GM19324 (cell line): ENCODE measurements at regions not wholly inside any gene's neighbourhood (a gene's known extent, or its start where the extent isn't known, plus 50 kb on each side); places are given as distances from the start of the nearest gene placed in this dataset.
"Not testable (repeated sequence)": the region's sequence is repeated elsewhere in the genome, so short reads cannot be mapped to it uniquely, and the experiment has no call there.

ENCODE experiments used
- ATAC-seq: cut with Tn5 transposase; IDR thresholded peaks from one replicate; pipeline ENCODE4 v1.9.1; 2021; ENCODE audit warnings: mild to moderate bottlenecking, moderate library complexity; ENCODE audit not compliant: unreplicated experiment, low FRiP score

- ATAC-seq, result no peak
These were observed 716.4 kb upstream of the HS3ST1 start for GRCh38 chr4:12145106-12145505.

- ATAC-seq, result no peak
These were observed 715.4 kb upstream of the HS3ST1 start for GRCh38 chr4:12144051-12144450.

- ATAC-seq, result no peak
These were observed 712.2 kb upstream of the HS3ST1 start for GRCh38 chr4:12140864-12141263.

GRCh38 chr4:12139296-12139695, 710.6 kb upstream of the HS3ST1 start:
- ATAC-seq, result no peak

GRCh38 chr4:12138488-12138887, 709.8 kb upstream of the HS3ST1 start:
- no peak for ATAC-seq

GRCh38 chr4:12137575-12137974, 708.9 kb upstream of the HS3ST1 start:
- ATAC-seq, result no peak

GRCh38 chr4:12126474-12126873, 697.8 kb upstream of the HS3ST1 start:
- ATAC-seq, result no peak

GRCh38 chr4:12124138-12124537, 695.4 kb upstream of the HS3ST1 start:
- no peak for ATAC-seq

- no peak for ATAC-seq
These were observed 695.0 kb upstream of the HS3ST1 start for GRCh38 chr4:12123707-12124106.

- no peak for ATAC-seq
These were observed 693.6 kb upstream of the HS3ST1 start for GRCh38 chr4:12122316-12122715.

GRCh38 chr4:12120968-12121367, 692.3 kb upstream of the HS3ST1 start:
- no peak for ATAC-seq

GRCh38 chr4:12118651-12119213, 690.0 kb upstream of the HS3ST1 start:
- ATAC-seq, result peak; percentile 70

- no peak for ATAC-seq
These were observed 687.4 kb upstream of the HS3ST1 start for GRCh38 chr4:12116009-12116552.

GRCh38 chr4:12110627-12111026, 681.9 kb upstream of the HS3ST1 start:
- no peak for ATAC-seq

- ATAC-seq, result not testable (repeated sequence)
These were observed 680.4 kb upstream of the HS3ST1 start for GRCh38 chr4:12109056-12109455.

GRCh38 chr4:12105519-12105918, 676.8 kb upstream of the HS3ST1 start:
- no peak for ATAC-seq

- ATAC-seq, result not testable (repeated sequence)
These were observed 661.2 kb upstream of the HS3ST1 start for GRCh38 chr4:12089920-12090319.

- no peak for ATAC-seq
These were observed 656.0 kb upstream of the HS3ST1 start for GRCh38 chr4:12084690-12085089.

GRCh38 chr4:12071316-12071715, 642.6 kb upstream of the HS3ST1 start:
- no peak for ATAC-seq

GRCh38 chr4:12053966-12054365, 625.3 kb upstream of the HS3ST1 start:
- ATAC-seq, result no peak

- ATAC-seq, result no peak
These were observed 624.9 kb upstream of the HS3ST1 start for GRCh38 chr4:12053556-12053955.

- ATAC-seq, result no peak
These were observed 621.7 kb upstream of the HS3ST1 start for GRCh38 chr4:12050357-12050756.

GRCh38 chr4:12042818-12043217, 614.1 kb upstream of the HS3ST1 start:
- ATAC-seq, result no peak
